ENCODE measurements at regions not wholly inside any gene's neighbourhood (a gene's known extent, or its start where the extent isn't known, plus 50 kb on each side); places are given as distances from the start of the nearest gene placed in this dataset.

DNA sequence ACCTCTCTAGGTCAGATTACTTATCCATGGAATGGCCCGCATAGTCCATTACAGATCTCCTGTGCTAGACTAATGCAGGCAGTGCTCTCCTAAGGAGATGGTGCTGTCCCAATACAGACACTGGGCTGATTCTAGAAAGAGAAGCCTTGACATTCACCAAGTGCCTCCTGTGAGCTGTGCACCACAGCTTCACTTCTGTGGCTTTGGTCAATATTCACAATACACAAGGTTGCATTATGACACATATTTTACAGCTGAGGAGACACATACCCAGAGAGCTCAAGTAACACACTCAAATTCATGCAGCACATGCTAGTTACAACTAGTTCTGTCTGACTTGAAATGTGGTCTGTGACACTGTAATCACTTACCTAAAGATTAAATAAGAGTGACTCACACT, 59.4 kb upstream of the LRRC8B start:
- TF ChIP-seq TAF1 (conservative IDR thresholded peaks at IDR 0.05) (no peak), RAD21 (IDR thresholded peaks at IDR 0.05) (no peak), SP1 (IDR thresholded peaks at IDR 0.05) (no peak), GABPA (IDR thresholded peaks at IDR 0.05 in 1 of 2, conservative IDR thresholded peaks at IDR 0.05 in 1 of 2) (no peak), JUND (IDR thresholded peaks at IDR 0.05) (no peak), HNF4G (IDR thresholded peaks at IDR 0.05) (no peak), YY1 (IDR thresholded peaks at IDR 0.05) (no peak), EGR1 (IDR thresholded peaks at IDR 0.05; ENCODE audit: low read depth in 2 of 2) (no peak)
- TF ChIP-seq, protein P1, sequence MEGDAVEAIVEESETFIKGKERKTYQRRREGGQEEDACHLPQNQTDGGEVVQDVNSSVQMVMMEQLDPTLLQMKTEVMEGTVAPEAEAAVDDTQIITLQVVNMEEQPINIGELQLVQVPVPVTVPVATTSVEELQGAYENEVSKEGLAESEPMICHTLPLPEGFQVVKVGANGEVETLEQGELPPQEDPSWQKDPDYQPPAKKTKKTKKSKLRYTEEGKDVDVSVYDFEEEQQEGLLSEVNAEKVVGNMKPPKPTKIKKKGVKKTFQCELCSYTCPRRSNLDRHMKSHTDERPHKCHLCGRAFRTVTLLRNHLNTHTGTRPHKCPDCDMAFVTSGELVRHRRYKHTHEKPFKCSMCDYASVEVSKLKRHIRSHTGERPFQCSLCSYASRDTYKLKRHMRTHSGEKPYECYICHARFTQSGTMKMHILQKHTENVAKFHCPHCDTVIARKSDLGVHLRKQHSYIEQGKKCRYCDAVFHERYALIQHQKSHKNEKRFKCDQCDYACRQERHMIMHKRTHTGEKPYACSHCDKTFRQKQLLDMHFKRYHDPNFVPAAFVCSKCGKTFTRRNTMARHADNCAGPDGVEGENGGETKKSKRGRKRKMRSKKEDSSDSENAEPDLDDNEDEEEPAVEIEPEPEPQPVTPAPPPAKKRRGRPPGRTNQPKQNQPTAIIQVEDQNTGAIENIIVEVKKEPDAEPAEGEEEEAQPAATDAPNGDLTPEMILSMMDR (IDR thresholded peaks at IDR 0.05; ENCODE audit: low read depth, low read length, missing input control), result no peak
- TF ChIP-seq, protein P2, sequence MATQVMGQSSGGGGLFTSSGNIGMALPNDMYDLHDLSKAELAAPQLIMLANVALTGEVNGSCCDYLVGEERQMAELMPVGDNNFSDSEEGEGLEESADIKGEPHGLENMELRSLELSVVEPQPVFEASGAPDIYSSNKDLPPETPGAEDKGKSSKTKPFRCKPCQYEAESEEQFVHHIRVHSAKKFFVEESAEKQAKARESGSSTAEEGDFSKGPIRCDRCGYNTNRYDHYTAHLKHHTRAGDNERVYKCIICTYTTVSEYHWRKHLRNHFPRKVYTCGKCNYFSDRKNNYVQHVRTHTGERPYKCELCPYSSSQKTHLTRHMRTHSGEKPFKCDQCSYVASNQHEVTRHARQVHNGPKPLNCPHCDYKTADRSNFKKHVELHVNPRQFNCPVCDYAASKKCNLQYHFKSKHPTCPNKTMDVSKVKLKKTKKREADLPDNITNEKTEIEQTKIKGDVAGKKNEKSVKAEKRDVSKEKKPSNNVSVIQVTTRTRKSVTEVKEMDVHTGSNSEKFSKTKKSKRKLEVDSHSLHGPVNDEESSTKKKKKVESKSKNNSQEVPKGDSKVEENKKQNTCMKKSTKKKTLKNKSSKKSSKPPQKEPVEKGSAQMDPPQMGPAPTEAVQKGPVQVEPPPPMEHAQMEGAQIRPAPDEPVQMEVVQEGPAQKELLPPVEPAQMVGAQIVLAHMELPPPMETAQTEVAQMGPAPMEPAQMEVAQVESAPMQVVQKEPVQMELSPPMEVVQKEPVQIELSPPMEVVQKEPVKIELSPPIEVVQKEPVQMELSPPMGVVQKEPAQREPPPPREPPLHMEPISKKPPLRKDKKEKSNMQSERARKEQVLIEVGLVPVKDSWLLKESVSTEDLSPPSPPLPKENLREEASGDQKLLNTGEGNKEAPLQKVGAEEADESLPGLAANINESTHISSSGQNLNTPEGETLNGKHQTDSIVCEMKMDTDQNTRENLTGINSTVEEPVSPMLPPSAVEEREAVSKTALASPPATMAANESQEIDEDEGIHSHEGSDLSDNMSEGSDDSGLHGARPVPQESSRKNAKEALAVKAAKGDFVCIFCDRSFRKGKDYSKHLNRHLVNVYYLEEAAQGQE (IDR thresholded peaks at IDR 0.05), result no peak
- TF ChIP-seq, protein P3, sequence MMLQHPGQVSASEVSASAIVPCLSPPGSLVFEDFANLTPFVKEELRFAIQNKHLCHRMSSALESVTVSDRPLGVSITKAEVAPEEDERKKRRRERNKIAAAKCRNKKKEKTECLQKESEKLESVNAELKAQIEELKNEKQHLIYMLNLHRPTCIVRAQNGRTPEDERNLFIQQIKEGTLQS (IDR thresholded peaks at IDR 0.05), result no peak
- TF ChIP-seq, protein P4, sequence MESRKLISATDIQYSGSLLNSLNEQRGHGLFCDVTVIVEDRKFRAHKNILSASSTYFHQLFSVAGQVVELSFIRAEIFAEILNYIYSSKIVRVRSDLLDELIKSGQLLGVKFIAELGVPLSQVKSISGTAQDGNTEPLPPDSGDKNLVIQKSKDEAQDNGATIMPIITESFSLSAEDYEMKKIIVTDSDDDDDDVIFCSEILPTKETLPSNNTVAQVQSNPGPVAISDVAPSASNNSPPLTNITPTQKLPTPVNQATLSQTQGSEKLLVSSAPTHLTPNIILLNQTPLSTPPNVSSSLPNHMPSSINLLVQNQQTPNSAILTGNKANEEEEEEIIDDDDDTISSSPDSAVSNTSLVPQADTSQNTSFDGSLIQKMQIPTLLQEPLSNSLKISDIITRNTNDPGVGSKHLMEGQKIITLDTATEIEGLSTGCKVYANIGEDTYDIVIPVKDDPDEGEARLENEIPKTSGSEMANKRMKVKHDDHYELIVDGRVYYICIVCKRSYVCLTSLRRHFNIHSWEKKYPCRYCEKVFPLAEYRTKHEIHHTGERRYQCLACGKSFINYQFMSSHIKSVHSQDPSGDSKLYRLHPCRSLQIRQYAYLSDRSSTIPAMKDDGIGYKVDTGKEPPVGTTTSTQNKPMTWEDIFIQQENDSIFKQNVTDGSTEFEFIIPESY (IDR thresholded peaks at IDR 0.05), result no peak
- TF ChIP-seq, protein P5, sequence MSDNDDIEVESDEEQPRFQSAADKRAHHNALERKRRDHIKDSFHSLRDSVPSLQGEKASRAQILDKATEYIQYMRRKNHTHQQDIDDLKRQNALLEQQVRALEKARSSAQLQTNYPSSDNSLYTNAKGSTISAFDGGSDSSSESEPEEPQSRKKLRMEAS (IDR thresholded peaks at IDR 0.05), result no peak
